ENCODE measurements at regions not wholly inside any gene's neighbourhood (a gene's known extent, or its start where the extent isn't known, plus 50 kb on each side); places are given as distances from the start of the nearest gene placed in this dataset.

GRCh38 chr5:130528474-130528873, 624.2 kb downstream of the CHSY3 start:
- Mint-ChIP-seq H3K27ac (no peak overlapping the region), H3K4me1 (no peaks in the 10 kb centered on the region), H3K4me3 (no peak overlapping the region), H3K36me3 (ENCODE audit: low read depth) (no peaks in the 10 kb centered on the region), H3K27me3 (no peaks in the 10 kb centered on the region), H3K9me3 (no peaks in the 10 kb centered on the region)
- POLR2A ChIA-PET = no interaction called here
- CTCF ChIA-PET = no interaction called here
- ATAC-seq (ENCODE audit: low read depth) = no peak
- no peak for TF ChIP-seq CTCF (IDR thresholded peaks at IDR 0.05)
- no peak for DNase-seq
- intact Hi-C loops (cut with micrococcal nuclease) = no loop called here

GRCh38 chr5:130526708-130527107, 622.4 kb downstream of the CHSY3 start:
- no peaks in the 10 kb centered on the region for H3K36me3 Mint-ChIP-seq (ENCODE audit: low read depth)
- ChIA-PET CTCF (no interaction called here), POLR2A (no interaction called here)
- H3K27me3 Mint-ChIP-seq = no peaks in the 10 kb centered on the region
- no peak overlapping the region for H3K4me3 Mint-ChIP-seq
- no peaks in the 10 kb centered on the region for H3K9me3 Mint-ChIP-seq
- ATAC-seq (ENCODE audit: low read depth) (no peak), DNase-seq (no peak)
- H3K4me1 Mint-ChIP-seq = no peaks in the 10 kb centered on the region
- intact Hi-C loops (cut with micrococcal nuclease) = no loop called here
- TF ChIP-seq CTCF (IDR thresholded peaks at IDR 0.05) = no peak
- no peak overlapping the region for H3K27ac Mint-ChIP-seq

GRCh38 chr5:130520211-130520610, 615.9 kb downstream of the CHSY3 start:
- intact Hi-C loops (cut with micrococcal nuclease) = no loop called here
- H3K36me3 Mint-ChIP-seq (ENCODE audit: low read depth) = no peaks in the 10 kb centered on the region
- H3K9me3 Mint-ChIP-seq = peaks cover 17% of the 10 kb centered on the region
- no peak for TF ChIP-seq CTCF (IDR thresholded peaks at IDR 0.05)
- ATAC-seq (ENCODE audit: low read depth) = no peak
- H3K4me3 Mint-ChIP-seq = no peak overlapping the region
- ChIA-PET CTCF (no interaction called here), POLR2A (no interaction called here)
- no peaks in the 10 kb centered on the region for H3K27me3 Mint-ChIP-seq
- no peaks in the 10 kb centered on the region for H3K4me1 Mint-ChIP-seq
- H3K27ac Mint-ChIP-seq = no peak overlapping the region
- DNase-seq = no peak

GRCh38 chr5:130514984-130515690, 610.9 kb downstream of the CHSY3 start:
- Mint-ChIP-seq H3K4me1 (no peaks in the 10 kb centered on the region), H3K4me3 (no peak overlapping the region), H3K27me3 (no peaks in the 10 kb centered on the region), H3K36me3 (ENCODE audit: low read depth) (no peaks in the 10 kb centered on the region), H3K9me3 (peaks cover 17% of the 10 kb centered on the region), H3K27ac (no peak overlapping the region)
- CTCF ChIA-PET = no interaction called here
- POLR2A ChIA-PET = no interaction called here
- intact Hi-C loops (cut with micrococcal nuclease) = no loop called here
- TF ChIP-seq CTCF (IDR thresholded peaks at IDR 0.05) = no peak
- ATAC-seq (ENCODE audit: low read depth) (no peak), DNase-seq (no peak)

GRCh38 chr5:130502702-130503101, 598.4 kb downstream of the CHSY3 start:
- DNase-seq = no peak
- intact Hi-C loops (cut with micrococcal nuclease) = no loop called here
- Mint-ChIP-seq H3K27ac (no peak overlapping the region), H3K36me3 (ENCODE audit: low read depth) (no peaks in the 10 kb centered on the region), H3K9me3 (peaks cover 2% of the 10 kb centered on the region), H3K4me3 (no peak overlapping the region), H3K4me1 (no peaks in the 10 kb centered on the region), H3K27me3 (no peaks in the 10 kb centered on the region)
- ChIA-PET CTCF (no interaction called here), POLR2A (no interaction called here)
- ATAC-seq (ENCODE audit: low read depth) = no peak
- no peak for TF ChIP-seq CTCF (IDR thresholded peaks at IDR 0.05)

All from activated B cell treated with CpG ODN at 0.5 μM for 24 hours (primary cell).